A549 (cell line): ENCODE measurements at regions not wholly inside any gene's neighbourhood (a gene's known extent, or its start where the extent isn't known, plus 50 kb on each side); places are given as distances from the start of the nearest gene placed in this dataset.

Experiments used
- CBX2 ChIP-seq: fragments of 200-600 bp; sonication (generic); IDR thresholded peaks from 2 replicates; pipeline ENCODE4 v1.6.1; 2016; ENCODE audit warnings: low read depth, mild to moderate bottlenecking, borderline replicate concordance
- CHD2 ChIP-seq: fragments of 150-350 bp; IDR thresholded peaks from 2 replicates; pipeline ENCODE4 v1.6.1; 2014; ENCODE audit warnings: low read length; ENCODE audit not compliant: partially characterized antibody
- CTCF ChIP-seq: fragments of >200 bp; sonication (Bioruptor Twin); formaldehyde crosslinking; IDR thresholded peaks from 3 replicates; pipeline ENCODE4 v1.5.1; 2016
- HOXB5 ChIP-seq: fragments of 250-450 bp; sonication (Bioruptor Pico); IDR thresholded peaks from 2 replicates; pipeline ENCODE4 v1.5.0; 2020; ENCODE audit warnings: mild to moderate bottlenecking, moderate library complexity
- MAX ChIP-seq: IDR thresholded peaks from 2 replicates; pipeline ENCODE4 v1.6.1; 2012
- MAZ ChIP-seq: fragments of 150-350 bp; IDR thresholded peaks from 2 replicates; pipeline ENCODE4 v1.6.1; 2014; ENCODE audit warnings: antibody characterized with exemption, low read depth, low read length, borderline replicate concordance
- PBX3 ChIP-seq: IDR thresholded peaks from 2 replicates; pipeline ENCODE4 v1.6.1; 2012
- PHF8 ChIP-seq: fragments of 200-600 bp; sonication (generic); IDR thresholded peaks from 2 replicates; pipeline ENCODE4 v1.6.1; 2016; ENCODE audit warnings: low read depth, mild to moderate bottlenecking, antibody characterized with exemption, moderate library complexity, borderline replicate concordance
- POLR2AphosphoS2 ChIP-seq: conservative IDR thresholded peaks from 2 replicates; pipeline ENCODE4 v1.6.1; 2012; ENCODE audit warnings: low read length, improper control_type of control experiment, inconsistent platforms
- RAD21 ChIP-seq, 2 experiments: fragments of >200 bp in 1 of 2; sonication (Bioruptor Twin) in 1 of 2; formaldehyde crosslinking in 1 of 2; IDR thresholded peaks in 1 of 2; conservative IDR thresholded peaks in 1 of 2; 2 replicates in 1 of 2; 3 replicates in 1 of 2; pipeline ENCODE4 v1.6.1; 2012 to 2018; ENCODE audit warnings: inconsistent platforms in 1 of 2
- RCOR1 ChIP-seq: fragments of 150-350 bp; IDR thresholded peaks from 2 replicates; pipeline ENCODE4 v1.6.1; 2014; ENCODE audit warnings: antibody characterized with exemption, low read length, low read depth
- TF ChIP-seq, protein P1 (sequence below): fragments of 150-350 bp; IDR thresholded peaks from 2 replicates; pipeline ENCODE4 v1.6.1; 2014; ENCODE audit warnings: low read depth, mild to moderate bottlenecking, low read length

GRCh38 chr22:49694462-49695260 is 133.0 kb downstream of the BRD1 start:
- TF ChIP-seq CTCF (no peak), MAZ (no peak), MAX (no peak), POLR2AphosphoS2 (no peak), CBX2 (no peak), PBX3 (no peak), RAD21 (conservative IDR thresholded peaks at IDR 0.05 in 1 of 2, IDR thresholded peaks at IDR 0.05 in 1 of 2) (no peak), CHD2 (no peak), RCOR1 (no peak), PHF8 (no peak), HOXB5 (CRISPR knock-in tag) (no peak)
- TF ChIP-seq, protein P1, sequence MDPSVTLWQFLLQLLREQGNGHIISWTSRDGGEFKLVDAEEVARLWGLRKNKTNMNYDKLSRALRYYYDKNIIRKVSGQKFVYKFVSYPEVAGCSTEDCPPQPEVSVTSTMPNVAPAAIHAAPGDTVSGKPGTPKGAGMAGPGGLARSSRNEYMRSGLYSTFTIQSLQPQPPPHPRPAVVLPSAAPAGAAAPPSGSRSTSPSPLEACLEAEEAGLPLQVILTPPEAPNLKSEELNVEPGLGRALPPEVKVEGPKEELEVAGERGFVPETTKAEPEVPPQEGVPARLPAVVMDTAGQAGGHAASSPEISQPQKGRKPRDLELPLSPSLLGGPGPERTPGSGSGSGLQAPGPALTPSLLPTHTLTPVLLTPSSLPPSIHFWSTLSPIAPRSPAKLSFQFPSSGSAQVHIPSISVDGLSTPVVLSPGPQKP: no peak
